GM12878 (cell line): ENCODE measurements at regions not wholly inside any gene's neighbourhood (a gene's known extent, or its start where the extent isn't known, plus 50 kb on each side); places are given as distances from the start of the nearest gene placed in this dataset.

ENCODE experiments used
- CHD2 ChIP-seq: IDR thresholded peaks from 2 replicates; pipeline ENCODE4 v1.6.1; 2011; ENCODE audit warnings: low read depth, low read length, improper control_type of control experiment, borderline replicate concordance
- EP300 ChIP-seq, 2 experiments: fragments of 150-350 bp in 1 of 2; IDR thresholded peaks; 2 replicates each; pipeline ENCODE4 v1.6.1; 2011 to 2012; ENCODE audit warnings: low read depth in 2 of 2, low read length in 2 of 2, borderline replicate concordance in 1 of 2, improper control_type of control experiment in 1 of 2, inconsistent platforms in 1 of 2; ENCODE audit not compliant: control insufficient read depth in 1 of 2
- ESRRA ChIP-seq: IDR thresholded peaks from 2 replicates; pipeline ENCODE4 v1.6.1; 2012; ENCODE audit warnings: mild to moderate bottlenecking, low read length, improper control_type of control experiment
- EZH2 ChIP-seq: IDR thresholded peaks from 2 replicates; pipeline ENCODE4 v1.6.1; 2012; ENCODE audit warnings: low read depth, mild to moderate bottlenecking, control low read depth, inconsistent platforms, low read length, borderline replicate concordance; ENCODE audit not compliant: control insufficient read depth
- HDGF ChIP-seq: fragments of 450-650 bp; IDR thresholded peaks from 2 replicates; pipeline ENCODE4 v1.6.1; 2016; ENCODE audit warnings: antibody characterized with exemption
- IRF4 ChIP-seq: IDR thresholded peaks from 2 replicates; pipeline ENCODE4 v1.6.1; 2011; ENCODE audit warnings: low read depth, low read length
- NRF1 ChIP-seq: conservative IDR thresholded peaks from 2 replicates; pipeline ENCODE4 v1.6.1; 2011; ENCODE audit warnings: mild to moderate bottlenecking, low read depth, low read length, improper control_type of control experiment
- POLR2A ChIP-seq: IDR thresholded peaks from 2 replicates; pipeline ENCODE4 v1.6.1; 2011; ENCODE audit warnings: low read depth, mild to moderate bottlenecking, low read length
- POLR2AphosphoS5 ChIP-seq: IDR thresholded peaks from 2 replicates; pipeline ENCODE4 v1.6.1; 2011; ENCODE audit warnings: mild to moderate bottlenecking, low read length, inconsistent platforms
- RCOR1 ChIP-seq: conservative IDR thresholded peaks from 2 replicates; pipeline ENCODE4 v1.6.1; 2012; ENCODE audit warnings: low read depth, low read length, improper control_type of control experiment
- SIN3A ChIP-seq: IDR thresholded peaks from 2 replicates; pipeline ENCODE4 v1.6.1; 2012; ENCODE audit warnings: low read depth, low read length, improper control_type of control experiment

- TF ChIP-seq HDGF (no peak), EP300 (IDR thresholded peaks at IDR 0.05; ENCODE audit: borderline replicate concordance in 1 of 2, control insufficient read depth in 1 of 2, low read depth in 2 of 2, low read length in 2 of 2) (no peak), CHD2 (no peak), SIN3A (no peak), EZH2 (no peak), RCOR1 (no peak), POLR2AphosphoS5 (no peak), ESRRA (no peak), NRF1 (no peak), IRF4 (no peak), POLR2A (no peak)
Measured at GRCh38 chrX:63275127-63275526, 76.0 kb downstream of the SPIN4 start.
